Kidney capillary endothelial cell (primary cell): ENCODE measurements at regions not wholly inside any gene's neighbourhood (a gene's known extent, or its start where the extent isn't known, plus 50 kb on each side); places are given as distances from the start of the nearest gene placed in this dataset.

Experiments
- DNase-seq: peaks from one replicate; pipeline ENCODE4 v3.0.0-alpha.2; 2018; ENCODE audit warnings: low spot score

- DNase-seq: no peak
These were observed 51.8 kb upstream of the ANKRD34C start for GRCh38 chr15:79230766-79231165.

GRCh38 chr15:79222808-79223207 is 59.7 kb upstream of the ANKRD34C start:
- no peak for DNase-seq

DNA sequence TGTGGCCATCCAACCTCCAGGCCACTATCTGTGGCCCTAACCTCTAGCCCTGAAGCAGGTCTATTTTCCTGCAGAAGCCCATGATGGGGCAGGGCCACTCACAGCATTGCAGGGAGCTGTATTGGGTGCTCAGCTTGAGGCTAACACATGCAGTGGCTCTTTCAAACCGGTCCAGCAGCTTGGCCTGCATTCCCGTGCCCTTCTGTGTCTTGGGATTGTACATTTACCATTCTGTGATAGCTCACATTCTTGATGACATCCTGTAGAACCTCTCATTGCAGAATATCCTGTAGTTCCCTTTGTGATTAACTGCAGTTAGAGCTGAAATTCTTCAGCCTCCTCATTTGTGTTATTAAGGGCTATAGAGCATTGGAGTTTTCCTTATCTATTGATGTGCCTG is 60.8 kb upstream of the ANKRD34C start:
- no peak for DNase-seq

DNA sequence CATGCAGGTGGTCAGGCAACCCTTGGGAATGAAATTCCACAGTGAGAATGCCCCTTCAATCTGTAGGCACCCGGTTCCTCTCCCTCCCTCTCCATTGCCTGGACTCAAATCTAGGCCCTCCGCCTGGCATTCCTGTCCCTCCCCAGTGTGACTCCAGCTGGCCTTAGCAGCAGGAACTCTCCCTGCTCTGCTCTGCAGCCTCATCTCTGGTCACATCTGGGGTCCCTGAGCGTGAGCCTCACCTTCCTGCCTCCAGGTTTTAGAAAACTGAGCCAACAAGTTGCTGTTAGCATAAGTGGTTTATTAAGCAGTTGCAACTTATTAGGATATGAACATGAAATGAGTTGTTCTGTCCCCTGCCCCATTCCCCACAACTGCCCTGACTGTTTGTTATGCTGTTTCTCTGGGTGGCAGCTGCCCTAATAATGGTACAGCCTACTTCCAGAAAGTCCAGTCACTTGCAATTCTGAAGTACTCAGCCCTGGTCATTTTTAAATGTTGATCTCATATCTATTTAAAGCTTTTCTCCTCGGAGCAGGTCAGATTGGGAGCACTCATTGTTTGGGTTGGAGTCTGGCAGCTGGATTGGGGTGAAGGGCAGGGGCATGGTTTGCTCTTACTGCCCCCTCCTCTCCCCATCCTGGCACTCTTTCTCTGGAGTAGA is 63.0 kb upstream of the ANKRD34C start:
- DNase-seq: no peak

DNA sequence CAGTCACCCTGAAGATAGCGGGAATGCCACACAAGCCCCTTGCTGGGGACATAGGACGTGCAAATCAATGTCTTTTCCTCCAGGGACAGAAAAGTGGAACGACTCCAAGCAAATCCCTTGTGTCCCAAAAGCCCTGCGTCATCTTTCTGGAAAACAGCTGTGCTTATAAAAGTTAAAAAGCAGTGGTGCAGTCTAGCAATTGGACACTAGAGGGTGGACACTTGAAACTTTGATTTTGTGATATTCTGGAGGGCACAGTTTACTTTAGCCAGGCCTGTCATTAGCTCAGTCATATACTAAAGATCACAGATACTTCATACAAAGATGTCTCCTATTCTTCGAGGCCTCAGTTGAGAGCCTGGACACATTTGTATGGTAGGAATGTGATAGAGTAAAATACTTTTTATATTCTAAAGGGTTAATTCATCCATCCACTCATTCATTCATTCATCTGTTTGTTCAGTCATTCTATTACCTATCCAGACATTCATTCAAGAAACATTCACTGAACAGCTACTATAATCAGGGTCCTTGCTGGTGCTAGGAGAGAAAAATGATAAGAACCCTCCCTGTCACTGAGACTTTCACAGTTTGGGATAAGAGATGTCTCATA is 63.8 kb upstream of the ANKRD34C start:
- DNase-seq: peak; percentile 4

GRCh38 chr15:79213650-79214049 is 68.9 kb upstream of the ANKRD34C start:
- no peak for DNase-seq

- DNase-seq: no peak
These were observed 69.8 kb upstream of the ANKRD34C start for GRCh38 chr15:79212589-79213157.

- no peak for DNase-seq
These were observed 71.0 kb upstream of the ANKRD34C start for GRCh38 chr15:79211481-79211880.

DNA sequence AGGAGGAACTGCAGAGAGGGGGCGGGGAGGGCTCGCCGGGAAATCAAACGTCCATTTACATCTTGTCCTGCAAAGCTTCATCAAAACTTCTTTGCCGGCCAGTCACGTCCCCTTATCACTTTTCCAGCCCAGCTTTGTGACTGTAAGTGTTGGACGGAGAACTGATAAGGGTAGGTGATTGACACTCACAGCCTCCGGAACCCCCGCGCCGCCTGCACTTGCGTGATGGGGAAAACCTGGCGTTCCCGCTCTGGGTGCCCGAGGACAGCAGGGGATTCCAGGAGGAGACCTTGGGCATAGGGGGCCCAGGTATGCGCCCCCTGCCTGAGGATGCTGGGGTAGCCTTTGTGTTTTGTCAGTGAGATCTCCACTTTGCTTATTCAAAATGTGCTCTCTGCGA is 72.8 kb upstream of the ANKRD34C start:
- DNase-seq: no peak

DNA sequence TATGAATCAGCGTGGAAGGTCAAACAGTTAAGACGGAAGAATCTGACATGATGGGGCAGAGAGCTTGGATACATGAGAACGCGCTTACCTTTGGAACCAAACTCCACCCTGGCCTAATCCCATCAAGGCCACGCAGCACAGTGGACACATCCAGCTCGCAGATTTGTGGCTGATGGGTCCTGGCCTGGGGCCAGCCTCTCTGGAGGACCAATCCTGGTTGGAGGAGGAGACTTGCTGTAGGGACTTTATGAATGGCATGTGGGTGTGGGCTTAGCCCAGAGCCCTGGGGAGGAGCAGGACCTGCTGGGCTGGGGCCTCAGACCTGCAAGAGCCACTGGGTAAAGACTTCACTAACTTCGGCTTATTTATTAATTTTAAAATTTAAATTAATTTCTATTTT is 73.4 kb upstream of the ANKRD34C start:
- no peak for DNase-seq

DNA sequence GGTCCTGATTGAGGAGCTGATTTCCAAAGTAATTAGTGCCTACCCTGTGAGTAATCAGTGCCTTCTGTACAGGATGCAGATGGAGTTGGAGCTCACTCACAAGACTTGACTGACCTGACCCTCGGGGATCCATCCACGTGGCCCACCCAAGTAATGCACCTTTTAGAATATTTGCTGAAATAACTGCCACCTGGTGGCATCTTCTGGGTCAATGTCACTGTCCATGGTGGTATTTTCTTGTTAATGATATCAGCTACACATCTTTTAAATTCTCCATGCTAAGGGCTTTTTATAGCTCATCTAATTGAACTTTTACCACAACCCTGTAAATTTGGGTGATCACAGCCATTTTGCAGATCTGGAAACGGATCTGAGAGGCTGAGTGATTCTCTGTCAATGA is 74.3 kb upstream of the ANKRD34C start:
- DNase-seq: no peak

- DNase-seq: no peak
These were observed 75.6 kb upstream of the ANKRD34C start for GRCh38 chr15:79206940-79207339.

- DNase-seq: no peak
These were observed 77.4 kb upstream of the ANKRD34C start for GRCh38 chr15:79204886-79205675.

GRCh38 chr15:79198461-79198860 is 84.1 kb upstream of the ANKRD34C start:
- DNase-seq: no peak

DNA sequence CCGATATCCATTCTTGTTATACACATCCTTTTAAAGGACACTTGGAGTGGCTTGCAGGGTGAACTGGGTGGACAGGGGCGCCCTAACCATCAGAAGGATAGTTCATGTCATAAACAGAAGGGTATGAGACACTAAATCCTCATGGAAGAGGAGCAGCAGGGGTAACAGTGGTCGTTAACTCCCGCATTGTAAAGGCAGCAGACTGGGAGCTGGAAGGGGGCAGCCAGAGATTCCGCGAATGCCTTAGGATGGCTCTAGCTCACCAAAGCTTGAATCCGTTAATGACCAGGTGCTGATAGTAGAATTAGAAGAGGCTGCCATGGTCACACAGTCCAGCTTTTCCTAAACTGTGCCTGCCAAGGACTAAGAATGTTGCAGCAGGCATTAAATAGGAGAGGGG is 85.2 kb upstream of the ANKRD34C start:
- DNase-seq: no peak

GRCh38 chr15:79195802-79196201 is 86.7 kb upstream of the ANKRD34C start:
- DNase-seq: no peak

DNA sequence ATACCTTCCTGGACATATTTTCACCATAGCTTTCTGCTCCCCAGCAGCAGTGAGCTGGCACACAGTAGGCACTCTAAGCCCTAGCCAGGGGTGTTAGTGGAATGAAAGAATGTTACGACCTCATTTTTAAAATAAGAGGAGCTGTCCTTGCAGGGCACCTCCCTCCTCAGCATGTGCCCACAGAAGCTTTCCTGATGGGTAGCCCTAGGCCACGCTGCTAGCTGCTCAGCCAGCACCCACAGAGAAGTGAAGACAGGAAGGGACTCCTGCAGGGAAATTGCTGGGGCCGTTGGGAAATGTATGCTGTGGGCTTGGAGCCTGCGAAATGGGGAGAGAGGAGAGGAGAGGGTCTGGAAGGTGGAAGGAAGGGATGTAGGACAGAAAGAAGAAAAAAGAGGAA is 87.3 kb upstream of the ANKRD34C start:
- DNase-seq: no peak

DNA sequence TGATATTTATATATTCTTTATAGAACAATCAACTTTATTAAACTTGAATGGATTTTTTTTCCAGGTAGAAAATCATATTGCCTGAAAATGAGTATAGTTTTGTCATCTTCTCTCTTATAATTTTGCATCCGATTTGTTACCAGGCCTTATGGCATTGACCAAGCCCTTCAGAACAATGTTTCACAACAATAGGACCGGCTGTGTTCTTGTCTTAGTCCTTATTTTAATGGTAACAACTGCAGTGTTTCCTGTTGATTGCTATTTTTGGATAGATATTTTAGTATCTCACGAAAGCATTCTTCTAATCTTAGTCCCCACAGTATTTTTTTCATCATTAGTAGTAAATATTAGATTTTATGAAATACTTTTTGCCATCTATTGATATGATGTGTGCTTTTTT is 88.1 kb upstream of the ANKRD34C start:
- no peak for DNase-seq

GRCh38 chr15:79193549-79193948 is 89.0 kb upstream of the ANKRD34C start:
- no peak for DNase-seq

- no peak for DNase-seq
These were observed 89.4 kb upstream of the ANKRD34C start for GRCh38 chr15:79193103-79193502.

DNA sequence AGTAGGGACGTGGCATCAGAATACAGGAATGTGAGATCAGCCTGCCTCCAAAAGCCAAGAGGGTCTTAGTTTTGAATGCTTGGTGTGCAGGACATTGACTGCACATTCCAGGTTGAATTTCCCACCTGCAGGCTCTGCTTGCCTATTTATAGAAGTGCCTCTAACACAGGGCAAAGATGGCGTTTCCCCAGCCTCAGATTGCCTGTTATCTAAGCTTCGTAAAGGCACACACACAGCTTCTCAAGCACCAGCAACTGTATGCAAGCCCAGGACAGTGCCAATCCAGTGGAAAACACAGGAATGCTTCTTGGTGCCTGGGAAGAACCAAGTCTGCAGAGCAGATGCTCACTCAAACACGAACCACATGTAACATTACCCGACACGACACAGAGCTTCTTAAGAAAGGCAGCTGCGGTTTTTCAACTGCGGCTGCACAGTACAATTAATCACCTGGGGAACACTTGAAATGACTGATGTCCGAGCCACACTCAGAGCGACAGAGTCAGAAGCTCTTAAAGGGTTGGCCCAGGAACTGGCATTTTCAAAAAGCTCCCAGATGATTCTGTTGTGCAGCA is 90.0 kb upstream of the ANKRD34C start:
- no peak for DNase-seq

DNA sequence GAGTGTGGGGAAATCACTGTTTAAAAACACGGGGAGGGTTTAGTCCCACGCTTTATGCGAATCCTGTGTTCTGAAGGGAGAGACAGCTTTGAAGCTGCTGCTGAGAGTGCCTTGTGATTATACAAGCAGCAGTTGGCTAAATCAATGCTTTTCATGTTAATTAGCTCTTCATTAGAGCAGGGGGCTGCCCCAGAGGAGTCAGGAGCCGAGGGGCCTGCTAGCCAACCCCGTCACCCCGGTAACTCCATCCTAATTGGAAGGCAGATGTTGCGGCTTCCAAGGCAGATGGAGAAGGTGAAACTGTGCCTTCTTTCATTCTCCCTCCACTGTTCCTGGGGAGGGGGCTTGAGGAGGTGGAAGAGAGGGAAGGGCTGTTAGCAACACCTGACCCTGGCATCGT is 92.4 kb upstream of the ANKRD34C start:
- DNase-seq: no peak

- DNase-seq: no peak
These were observed 95.9 kb upstream of the ANKRD34C start for GRCh38 chr15:79186616-79187015.
